ENCODE measurements at regions not wholly inside any gene's neighbourhood (a gene's known extent, or its start where the extent isn't known, plus 50 kb on each side); places are given as distances from the start of the nearest gene placed in this dataset.
"Not testable (repeated sequence)": the region's sequence is repeated elsewhere in the genome, so short reads cannot be mapped to it uniquely, and the experiment has no call there.

- DNase-seq (ENCODE audit: extremely low read depth, low read depth) = no peak
Observed at GRCh38 chrX:73977542-73978169, 125.1 kb upstream of the XIST start.

GRCh38 chrX:73967461-73967860 is 114.9 kb upstream of the XIST start:
- DNase-seq (ENCODE audit: extremely low read depth, low read depth) = not testable (repeated sequence)

More at GRCh38 chrX:73977542-73978169, 125.1 kb upstream of the XIST start:
- no peak for TF ChIP-seq CTCF (IDR thresholded peaks at IDR 0.05; ENCODE audit: low read depth, low read length)

- no peak for TF ChIP-seq CTCF (IDR thresholded peaks at IDR 0.05; ENCODE audit: low read depth, low read length)
- no peak for DNase-seq (ENCODE audit: extremely low read depth, low read depth)
Observed at GRCh38 chrX:73965833-73966232, 113.3 kb upstream of the XIST start.

GRCh38 chrX:73964579-73964978 is 112.1 kb upstream of the XIST start:
- TF ChIP-seq CTCF (IDR thresholded peaks at IDR 0.05; ENCODE audit: low read depth, low read length) = no peak
- DNase-seq (ENCODE audit: extremely low read depth, low read depth) = no peak

GRCh38 chrX:73963682-73964081 is 111.2 kb upstream of the XIST start:
- no peak for TF ChIP-seq CTCF (IDR thresholded peaks at IDR 0.05; ENCODE audit: low read depth, low read length)
- no peak for DNase-seq (ENCODE audit: extremely low read depth, low read depth)

GRCh38 chrX:73962948-73963347 is 110.4 kb upstream of the XIST start:
- no peak for TF ChIP-seq CTCF (IDR thresholded peaks at IDR 0.05; ENCODE audit: low read depth, low read length)
- no peak for DNase-seq (ENCODE audit: extremely low read depth, low read depth)

- not testable (repeated sequence) for DNase-seq (ENCODE audit: extremely low read depth, low read depth)
Observed at GRCh38 chrX:73961867-73962266, 109.4 kb upstream of the XIST start.

- peak; percentile 3 for DNase-seq (ENCODE audit: extremely low read depth, low read depth)
- TF ChIP-seq CTCF (IDR thresholded peaks at IDR 0.05; ENCODE audit: low read depth, low read length) = no peak
Observed at GRCh38 chrX:73944563-73944908, 92.0 kb upstream of the XIST start.

Measured in AG09319 (cell line).